Transverse colon (tissue), 4 donors: ENCODE measurements at regions not wholly inside any gene's neighbourhood (a gene's known extent, or its start where the extent isn't known, plus 50 kb on each side); places are given as distances from the start of the nearest gene placed in this dataset.

ENCODE experiments used
- DNase-seq: peaks from one replicate; pipeline ENCODE4 v3.0.0-alpha.2; 2019
- H3K27ac ChIP-seq, 4 donors: fragments of 200-600 bp; sonication (generic); 2 replicates each; pipeline ENCODE4 v1.5.1; 2016 to 2018; ENCODE audit warnings: inconsistent platforms in 4 of 4
- H3K27me3 ChIP-seq: fragments of 200-600 bp; sonication (generic); 2 replicates; pipeline ENCODE4 v1.5.1; 2017; ENCODE audit warnings: inconsistent platforms
- H3K36me3 ChIP-seq, 4 donors: fragments of 200-600 bp; sonication (generic); 2 replicates each; pipeline ENCODE4 v1.5.1; 2017 to 2019; ENCODE audit warnings: inconsistent platforms in 4 of 4
- H3K4me1 ChIP-seq, 4 donors: fragments of 200-600 bp; sonication (generic); 2 replicates each; pipeline ENCODE4 v1.5.1; 2017 to 2020; ENCODE audit warnings: inconsistent platforms in 4 of 4
- H3K4me3 ChIP-seq, 4 donors: fragments of 200-600 bp; sonication (generic); 1 replicate in 1 of 4; 2 replicates in 3 of 4; pipeline versions ENCODE4 v1.5.1 to v1.6.1; 2017 to 2019; ENCODE audit warnings: inconsistent platforms in 4 of 4
- H3K9me3 ChIP-seq, 2 donors: fragments of 200-600 bp; sonication (generic); 2 replicates each; pipeline ENCODE4 v1.5.1; 2017 to 2019; ENCODE audit warnings: inconsistent platforms in 2 of 2
- CTCF ChIP-seq, 5 experiments: fragments of 200-600 bp in 3 of 5; fragments of 450-650 bp in 2 of 5; sonication (generic) in 3 of 5; IDR thresholded peaks; 1 replicate in 2 of 5; 2 replicates in 3 of 5; pipeline ENCODE4 v1.5.1; 2016 to 2017; ENCODE audit warnings: antibody characterized with exemption in 5 of 5, inconsistent platforms in 3 of 5, mild to moderate bottlenecking in 2 of 5, moderate library complexity in 1 of 5
- EP300 ChIP-seq: sonication (generic); formaldehyde crosslinking; IDR thresholded peaks from one replicate; pipeline ENCODE4 v1.6.1; 2017; ENCODE audit warnings: antibody characterized with exemption, low read depth
- POLR2A ChIP-seq: fragments of 450-650 bp; IDR thresholded peaks from one replicate; pipeline ENCODE4 v1.6.1; 2016; ENCODE audit warnings: antibody characterized with exemption, mild to moderate bottlenecking, moderate library complexity
- POLR2AphosphoS5 ChIP-seq, 3 donors: sonication (generic); formaldehyde crosslinking; IDR thresholded peaks; one replicate each; pipeline ENCODE4 v1.6.1; 2016; ENCODE audit warnings: antibody characterized with exemption in 3 of 3
- WGBS, 2 donors: methylation state at CpG; one replicate each; pipeline ENCODE4 v1.1.5; 2018; ENCODE audit warnings: low coverage in 1 of 2; 5-methylcytosine and 5-hydroxymethylcytosine counted together
- in situ Hi-C, 4 donors: fragments of 200-750 bp; cut with MboI; loops; one replicate each; pipeline versions ENCODE4 v1.15.0 to v1.15.1; 2017; ENCODE audit warnings: low sequenced_read_pairs in 3 of 4, low pct_ligation_motif_present in 1 of 4, low pct_unique_long_range_greater_than_20kb in 1 of 4
- intact Hi-C: fragments of 100-400 bp; cut with DNase I; formaldehyde crosslinking; loops from one replicate; pipeline ENCODE4 v1.15.1; 2023; ENCODE audit warnings: low total_unique reads
- small RNA-seq, 4 donors: library from RNA; depleted of rRNA; stranded (forward); fragments of <200 nt; gene quantifications; one replicate each; pipeline ENCODE3, GENCODE V24; 2016

- Histone ChIP-seq H3K27ac (no peak overlapping the region), H3K9me3 (no peaks in the 10 kb centered on the region), H3K27me3 (no peaks in the 10 kb centered on the region), H3K4me3 (no peak overlapping the region), H3K36me3 (no peaks in the 10 kb centered on the region), H3K4me1 (no peaks in the 10 kb centered on the region)
- intact Hi-C loops = no loop called here
- in situ Hi-C loops = no loop called here
- DNase-seq = no peak
- 94 to 99% methylated on average over 7 of the region's 7 CpGs for WGBS, 2 donors
- TF ChIP-seq CTCF (IDR thresholded peaks at IDR 0.05) = no peak
- no peak for TF ChIP-seq EP300
- TF ChIP-seq POLR2A = no peak
- TF ChIP-seq POLR2AphosphoS5 (IDR thresholded peaks at IDR 0.05) = no peak
Observed at GRCh38 chr12:128205758-128206157, 61.2 kb upstream of the TMEM132C start.

Small RNAs in the stretch of these regions (small RNA-seq; reads per million reads assigned to genes)
- gene AC006065.2 (0 reads per million in 4 donors), gene AC073913.2 (0 reads per million in 4 donors), gene HSPE1P20 (0 reads per million in 4 donors), gene RF00019 (0 reads per million in 4 donors), gene RNU1-104P (0 reads per million in 4 donors)
